NB4 (cell line): ENCODE measurements at regions not wholly inside any gene's neighbourhood (a gene's known extent, or its start where the extent isn't known, plus 50 kb on each side); places are given as distances from the start of the nearest gene placed in this dataset.

Source experiments
- CTCF ChIP-seq: IDR thresholded peaks from one replicate; pipeline ENCODE4 v1.5.1; 2012; ENCODE audit warnings: low read depth, low read length
- MAX ChIP-seq: IDR thresholded peaks from 2 replicates; pipeline ENCODE4 v1.6.1; 2011; ENCODE audit warnings: low read depth, low read length
- MYC ChIP-seq: IDR thresholded peaks from 2 replicates; pipeline ENCODE4 v1.6.1; 2011; ENCODE audit warnings: low read depth, low read length
- POLR2A ChIP-seq: IDR thresholded peaks from 2 replicates; pipeline ENCODE4 v1.6.1; 2011; ENCODE audit warnings: mild to moderate bottlenecking; ENCODE audit not compliant: insufficient read length; ENCODE audit errors: extremely low read depth

GRCh38 chrX:12002876-12003275 lies 135.4 kb upstream of the FRMPD4 start:
- TF ChIP-seq POLR2A, result no peak
- no peak for TF ChIP-seq CTCF
- TF ChIP-seq MYC, result no peak
- TF ChIP-seq MAX, result no peak
